Natural killer cell (primary cell): ENCODE measurements at regions not wholly inside any gene's neighbourhood (a gene's known extent, or its start where the extent isn't known, plus 50 kb on each side); places are given as distances from the start of the nearest gene placed in this dataset.
"Not testable (repeated sequence)": the region's sequence is repeated elsewhere in the genome, so short reads cannot be mapped to it uniquely, and the experiment has no call there.

Source experiments
- ATAC-seq, 3 donors: fragments of 150-1000 bp in 2 of 3; fragments of 200-7000 bp in 1 of 3; cut with Tn5 transposase; 1 replicate in 1 of 3; 2 replicates in 2 of 3; pipeline ENCODE4 v1.10.0; 2021; ENCODE audit warnings: mild to moderate bottlenecking in 2 of 3, moderate library complexity in 2 of 3
- DNase-seq, 2 donors: peaks; one replicate each; pipeline versions ENCODE4 v3.0.0 to v3.0.0-alpha.2; 2013 to 2021; ENCODE audit warnings: mixed read lengths in 1 of 2
- H3K27ac ChIP-seq: one replicate; pipeline ENCODE4 v1.5.1; 2013; ENCODE audit warnings: mild to moderate bottlenecking, low read length
- H3K27me3 ChIP-seq: one replicate; pipeline ENCODE4 v1.6.1; 2013; ENCODE audit warnings: low read length; ENCODE audit not compliant: control insufficient read depth, insufficient read depth
- H3K36me3 ChIP-seq: one replicate; pipeline ENCODE4 v1.6.1; 2013; ENCODE audit warnings: low read length; ENCODE audit not compliant: control insufficient read depth, insufficient read depth
- H3K4me1 ChIP-seq: one replicate; pipeline ENCODE4 v1.6.1; 2013; ENCODE audit warnings: low read length; ENCODE audit not compliant: control insufficient read depth, insufficient read depth
- H3K4me3 ChIP-seq: one replicate; pipeline ENCODE4 v1.5.1; 2013; ENCODE audit warnings: low read length
- H3K9me3 ChIP-seq: one replicate; pipeline ENCODE4 v1.6.1; 2013; ENCODE audit warnings: low read length; ENCODE audit not compliant: control insufficient read depth, insufficient read depth
- H3K27ac Mint-ChIP-seq, 2 donors: one replicate each; pipeline ENCODE4 v1.8.0; 2022; ENCODE audit warnings: mild to moderate bottlenecking in 2 of 2, mixed read lengths in 2 of 2, moderate library complexity in 1 of 2
- H3K27me3 Mint-ChIP-seq, 2 donors: one replicate each; pipeline ENCODE4 v1.8.0; 2022; ENCODE audit warnings: low read depth in 2 of 2, mixed read lengths in 2 of 2
- H3K36me3 Mint-ChIP-seq: one replicate; pipeline ENCODE4 v1.8.0; 2022; ENCODE audit warnings: mixed read lengths
- H3K4me1 Mint-ChIP-seq, 2 donors: one replicate each; pipeline ENCODE4 v1.8.0; 2022; ENCODE audit warnings: mixed read lengths in 2 of 2
- H3K4me3 Mint-ChIP-seq: one replicate; pipeline ENCODE4 v1.8.0; 2022; ENCODE audit warnings: mild to moderate bottlenecking, moderate library complexity, mixed read lengths
- H3K9me3 Mint-ChIP-seq, 2 donors: one replicate each; pipeline ENCODE4 v1.8.0; 2022; ENCODE audit warnings: mixed read lengths in 2 of 2
- CTCF ChIP-seq: fragments of 200-600 bp; IDR thresholded peaks from one replicate; pipeline ENCODE4 v1.8.0; 2022; ENCODE audit warnings: antibody characterized with exemption
- WGBS: methylation state at CpG from one replicate; pipeline ENCODE4 v1.1.7; 2013; ENCODE audit warnings: missing lambda C conversion rate; ENCODE audit not compliant: insufficient coverage; 5-methylcytosine and 5-hydroxymethylcytosine counted together
- intact Hi-C: fragments of 100-400 bp; cut with micrococcal nuclease; formaldehyde crosslinking; loops from one replicate; pipeline ENCODE4 v1.14.2; 2022

- Mint-ChIP-seq H3K27me3 (no peaks in the 10 kb centered on the region), H3K4me1 (no peaks in the 10 kb centered on the region), H3K9me3 (peaks cover 2 to 20% of the 10 kb centered on the region in 2 donors), H3K4me3 (no peak overlapping the region), H3K36me3 (peaks cover 7% of the 10 kb centered on the region), H3K27ac (no peak overlapping the region)
- intact Hi-C loops, result no loop called here
- DNase-seq, result no peak
- no peak overlapping the region for H3K27ac ChIP-seq
- no peaks in the 10 kb centered on the region for H3K27me3 ChIP-seq
- H3K9me3 ChIP-seq, result no peaks in the 10 kb centered on the region
- H3K36me3 ChIP-seq, result no peaks in the 10 kb centered on the region
- no peaks in the 10 kb centered on the region for H3K4me1 ChIP-seq
- TF ChIP-seq CTCF, result no peak
- ATAC-seq, result no peak
- H3K4me3 ChIP-seq, result no peak overlapping the region
These were observed 289.0 kb upstream of the ADGRL3 start for GRCh38 chr4:60911127-60911526.

GRCh38 chr4:60913002-60913401 is 287.1 kb upstream of the ADGRL3 start:
- H3K27ac ChIP-seq, result no peak overlapping the region
- H3K4me1 ChIP-seq, result no peaks in the 10 kb centered on the region
- Mint-ChIP-seq H3K4me3 (no peak overlapping the region), H3K27ac (no peak overlapping the region), H3K4me1 (no peaks in the 10 kb centered on the region), H3K36me3 (peaks cover 7% of the 10 kb centered on the region), H3K9me3 (peaks cover 6 to 21% of the 10 kb centered on the region in 2 donors), H3K27me3 (no peaks in the 10 kb centered on the region)
- H3K4me3 ChIP-seq, result no peak overlapping the region
- 82% methylated on average over 1 of the region's 3 CpGs for WGBS
- no peak for TF ChIP-seq CTCF
- H3K9me3 ChIP-seq, result no peaks in the 10 kb centered on the region
- no peak for ATAC-seq
- intact Hi-C loops, result no loop called here
- no peaks in the 10 kb centered on the region for H3K27me3 ChIP-seq
- H3K36me3 ChIP-seq, result no peaks in the 10 kb centered on the region
- DNase-seq, result no peak

- Mint-ChIP-seq H3K36me3 (peaks cover 7% of the 10 kb centered on the region), H3K27me3 (no peaks in the 10 kb centered on the region), H3K4me3 (no peak overlapping the region), H3K27ac (no peak overlapping the region), H3K4me1 (no peaks in the 10 kb centered on the region), H3K9me3 (peaks cover 6 to 21% of the 10 kb centered on the region in 2 donors)
- no peaks in the 10 kb centered on the region for H3K36me3 ChIP-seq
- no peak for DNase-seq
- H3K27ac ChIP-seq, result no peak overlapping the region
- intact Hi-C loops, result no loop called here
- WGBS, result no CpG with 5 or more reads among the region's 2 CpGs
- H3K4me1 ChIP-seq, result no peaks in the 10 kb centered on the region
- no peak for TF ChIP-seq CTCF
- H3K27me3 ChIP-seq, result no peaks in the 10 kb centered on the region
- no peak overlapping the region for H3K4me3 ChIP-seq
- no peak for ATAC-seq
- H3K9me3 ChIP-seq, result no peaks in the 10 kb centered on the region
These were observed 286.5 kb upstream of the ADGRL3 start for GRCh38 chr4:60913671-60914070.

- H3K36me3 ChIP-seq, ATAC-seq, DNase-seq, H3K9me3 Mint-ChIP-seq, H3K27ac ChIP-seq, H3K27ac Mint-ChIP-seq, H3K36me3 Mint-ChIP-seq, H3K27me3 Mint-ChIP-seq, H3K4me3 ChIP-seq, H3K4me1 Mint-ChIP-seq, H3K9me3 ChIP-seq, H3K4me1 ChIP-seq, H3K27me3 ChIP-seq, intact Hi-C loops, H3K4me3 Mint-ChIP-seq: not testable (repeated sequence)
- WGBS, result 93% methylated on average over 3 of the region's 4 CpGs
These were observed 278.4 kb upstream of the ADGRL3 start for GRCh38 chr4:60921735-60922134.
